GM12878 (cell line): ENCODE measurements at regions not wholly inside any gene's neighbourhood (a gene's known extent, or its start where the extent isn't known, plus 50 kb on each side); places are given as distances from the start of the nearest gene placed in this dataset.

Experiments
- ATAC-seq: fragments of 200-7000 bp; cut with Tn5 transposase; 3 replicates; pipeline ENCODE4 v1.9.1; 2020; ENCODE audit warnings: mild to moderate bottlenecking, moderate library complexity
- BruUV-seq: library from RNA; stranded (reverse); fragments of 400-500 nt; replicated peaks from 2 replicates; lab custom pipeline; 2021; lab: Mats Ljungman, UMichigan
- CTCF ChIA-PET: fragments of 300-600 bp; sonication (Branson Sonifier 250); formaldehyde crosslinking; extraction: SDS; loops from one replicate; lab custom pipeline; 2021; ENCODE audit warnings: inconsistent platforms; lab: Yijun Ruan, JAX
- POLR2A ChIA-PET: fragments of 350-600 bp; formaldehyde crosslinking; extraction: SDS; loops from one replicate; lab custom pipeline; 2021; ENCODE audit warnings: inconsistent platforms; lab: Charles Lee
- RAD21 ChIA-PET: fragments of 300-600 bp; sonication (Branson Sonifier 250); formaldehyde crosslinking; loops from one replicate; lab custom pipeline; 2023; ENCODE audit warnings: antibody characterized with exemption; ENCODE audit not compliant: unreplicated experiment; lab: Charles Lee
- SMC1A ChIA-PET: fragments of 300-600 bp; sonication (Branson Sonifier 250); formaldehyde crosslinking; loops from one replicate; lab custom pipeline; 2023; ENCODE audit not compliant: unreplicated experiment, uncharacterized antibody; lab: Charles Lee
- DNase-seq: peaks from one replicate; pipeline ENCODE4 v3.0.0-alpha.2; 2011; ENCODE audit warnings: low read depth, low spot score
- FAIRE-seq: peaks from 3 replicates; lab custom pipeline; 2011; peaks lifted over from hg19 to GRCh38; lab: Jason Lieb, UNC
- H2AFZ ChIP-seq: 2 replicates; pipeline ENCODE4 v1.6.0; 2011; ENCODE audit warnings: low read depth, low read length, control low read depth; ENCODE audit not compliant: control insufficient read depth
- H3K27ac ChIP-seq: 2 replicates; pipeline ENCODE4 v1.5.1; 2011; ENCODE audit warnings: control low read depth; ENCODE audit not compliant: control insufficient read depth, insufficient read depth
- H3K27me3 ChIP-seq, 2 experiments: replicated peaks in 1 of 2; 2 replicates each; pipeline versions ENCODE4 v1.6.0 to v1.6.1; 2011; ENCODE audit warnings: low read length in 1 of 2; ENCODE audit not compliant: control insufficient read depth in 2 of 2, insufficient read depth in 2 of 2
- H3K36me3 ChIP-seq, 2 experiments: 2 replicates each; pipeline ENCODE4 v1.5.1; 2011; ENCODE audit warnings: low read length in 1 of 2; ENCODE audit not compliant: control insufficient read depth in 2 of 2, insufficient read depth in 2 of 2
- H3K4me1 ChIP-seq: 2 replicates; pipeline ENCODE4 v1.6.1; 2011; ENCODE audit warnings: mild to moderate bottlenecking, low read length, moderate library complexity, mixed read lengths; ENCODE audit not compliant: control insufficient read depth, insufficient read depth
- H3K4me2 ChIP-seq: 2 replicates; pipeline ENCODE4 v1.6.0; 2011; ENCODE audit warnings: control low read depth; ENCODE audit not compliant: control insufficient read depth, insufficient read depth
- H3K4me3 ChIP-seq: fragments of 200-600 bp; sonication (generic); 2 replicates; pipeline ENCODE4 v1.5.1; 2016
- H3K79me2 ChIP-seq: 2 replicates; pipeline ENCODE4 v1.6.0; 2011; ENCODE audit warnings: low read length; ENCODE audit not compliant: control insufficient read depth, insufficient read depth
- H3K9ac ChIP-seq: 2 replicates; pipeline ENCODE4 v1.8.0; 2011; ENCODE audit warnings: low read length, control low read depth, mixed read lengths; ENCODE audit not compliant: control insufficient read depth, insufficient read depth
- H3K9me3 ChIP-seq: replicated peaks from 3 replicates; pipeline ENCODE4 v1.5.1; 2011; ENCODE audit warnings: mild to moderate bottlenecking, low read length; ENCODE audit not compliant: control insufficient read depth, insufficient read depth
- H4K20me1 ChIP-seq: 2 replicates; pipeline ENCODE4 v1.6.0; 2011; ENCODE audit not compliant: control insufficient read depth, insufficient read depth
- BACH1 ChIP-seq: fragments of 450-650 bp; IDR thresholded peaks from 2 replicates; pipeline ENCODE4 v1.6.1; 2017; ENCODE audit warnings: mild to moderate bottlenecking, borderline replicate concordance
- CEBPB ChIP-seq, 2 experiments: fragments of 150-350 bp in 1 of 2; IDR thresholded peaks; 2 replicates each; pipeline ENCODE4 v1.6.1; 2012 to 2014; ENCODE audit warnings: low read depth in 2 of 2, low read length in 2 of 2, borderline replicate concordance in 1 of 2, inconsistent platforms in 1 of 2
- CREB1 ChIP-seq: IDR thresholded peaks from 2 replicates; pipeline ENCODE4 v1.6.1; 2012; ENCODE audit warnings: low read depth, mild to moderate bottlenecking, inconsistent platforms
- MEF2B ChIP-seq: fragments of 450-650 bp; IDR thresholded peaks from 2 replicates; pipeline ENCODE4 v1.6.1; 2018; ENCODE audit warnings: mild to moderate bottlenecking, moderate library complexity; ENCODE audit not compliant: partially characterized antibody, poor library complexity, severe bottlenecking
- MTA2 ChIP-seq: fragments of 450-650 bp; IDR thresholded peaks from 2 replicates; pipeline ENCODE4 v1.6.1; 2016; ENCODE audit warnings: low read depth, mild to moderate bottlenecking, moderate library complexity
- STAT3 ChIP-seq: IDR thresholded peaks from 2 replicates; pipeline ENCODE4 v1.6.1; 2011; ENCODE audit warnings: low read depth, low read length, improper control_type of control experiment
- TCF12 ChIP-seq: IDR thresholded peaks from 2 replicates; pipeline ENCODE4 v1.6.1; 2011; ENCODE audit warnings: low read depth, mild to moderate bottlenecking, low read length
- WRNIP1 ChIP-seq: IDR thresholded peaks from 2 replicates; pipeline ENCODE4 v1.6.1; 2011; ENCODE audit warnings: low read depth, low read length, improper control_type of control experiment, borderline replicate concordance
- ZNF217 ChIP-seq: fragments of 450-650 bp; IDR thresholded peaks from 2 replicates; pipeline ENCODE4 v1.6.1; 2017; ENCODE audit warnings: antibody characterized with exemption, mild to moderate bottlenecking
- ZNF24 ChIP-seq: fragments of 450-650 bp; IDR thresholded peaks from 2 replicates; pipeline ENCODE4 v1.6.1; 2017; ENCODE audit warnings: antibody characterized with exemption, mild to moderate bottlenecking
- ZNF384 ChIP-seq: IDR thresholded peaks from 2 replicates; pipeline ENCODE4 v1.6.1; 2012; ENCODE audit warnings: low read depth, mild to moderate bottlenecking, low read length, improper control_type of control experiment, borderline replicate concordance
- WGBS: methylation state at CpG from one replicate; pipeline ENCODE4 v1.1.6; 2016; ENCODE audit warnings: low lambda C conversion rate; ENCODE audit not compliant: insufficient replicate concordance, insufficient coverage; ENCODE audit errors: missing lambda C conversion rate; 5-methylcytosine and 5-hydroxymethylcytosine counted together
- in situ Hi-C: fragments of 300-500 bp; cut with MboI; formaldehyde crosslinking; loops from 9 replicates; pipeline ENCODE4 v1.14.3; 2018; ENCODE audit warnings: mixed read lengths
- intact Hi-C: fragments of 100-400 bp; cut with micrococcal nuclease; formaldehyde crosslinking; loops from one replicate; pipeline ENCODE4 v1.14.2; 2022; ENCODE audit not compliant: unreplicated experiment
- TF ChIP-seq, protein P1 (sequence below): IDR thresholded peaks from 2 replicates; pipeline ENCODE4 v1.6.1; 2012; ENCODE audit warnings: improper control_type of control experiment, low read depth, low read length; ENCODE audit not compliant: insufficient replicate concordance

DNA sequence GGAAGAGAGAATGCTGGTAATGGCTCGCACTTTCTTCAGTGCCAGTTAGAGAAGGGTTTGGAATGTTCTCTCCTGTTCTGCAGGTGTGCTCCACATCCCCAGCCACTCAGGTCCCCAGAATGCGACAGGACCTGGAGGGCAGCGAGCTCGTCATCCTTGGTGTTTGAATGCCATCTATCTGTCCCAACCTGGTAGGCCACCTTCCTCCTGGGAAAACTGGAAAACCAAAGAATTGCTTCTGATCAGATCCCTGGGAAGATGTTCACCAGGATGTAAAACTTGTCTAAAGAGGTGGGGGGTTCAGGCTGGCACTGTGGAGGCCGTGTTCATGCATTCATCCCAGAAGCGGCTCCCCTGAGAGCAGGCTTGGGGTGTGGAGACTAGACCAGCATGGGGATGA lies 379.5 kb downstream of the GLRX3 start:
- CTCF ChIA-PET = no interaction called here
- no peaks in the 10 kb centered on the region; the same call in 2 of the 3 replicates for H3K9me3 ChIP-seq
- RAD21 ChIA-PET = no interaction called here
- no peak overlapping the region for H3K27ac ChIP-seq
- WGBS = 35% methylated on average over 6 of the region's 6 CpGs
- BruUV-seq = no TSS peak
- DNase-seq (no peak), ATAC-seq (no peak), FAIRE-seq (no peak)
- H3K36me3 ChIP-seq = no peaks in the 10 kb centered on the region
- POLR2A ChIA-PET = no interaction called here
- no peaks in the 10 kb centered on the region for H3K4me1 ChIP-seq
- in situ Hi-C loops (no loop called here), intact Hi-C loops (no loop called here)
- no peak overlapping the region for H2AFZ ChIP-seq
- H3K79me2 ChIP-seq = no peaks in the 10 kb centered on the region
- no peak overlapping the region for H3K4me3 ChIP-seq
- H3K9ac ChIP-seq = no peak overlapping the region
- SMC1A ChIA-PET = no interaction called here
- TF ChIP-seq MTA2 (no peak), CEBPB (IDR thresholded peaks at IDR 0.05; ENCODE audit: borderline replicate concordance in 1 of 2, low read depth in 2 of 2, low read length in 2 of 2) (no peak), BACH1 (no peak), ZNF217 (no peak), WRNIP1 (no peak), MEF2B (no peak), TCF12 (no peak), CREB1 (no peak), ZNF24 (no peak), STAT3 (no peak), ZNF384 (no peak)
- TF ChIP-seq, protein P1, sequence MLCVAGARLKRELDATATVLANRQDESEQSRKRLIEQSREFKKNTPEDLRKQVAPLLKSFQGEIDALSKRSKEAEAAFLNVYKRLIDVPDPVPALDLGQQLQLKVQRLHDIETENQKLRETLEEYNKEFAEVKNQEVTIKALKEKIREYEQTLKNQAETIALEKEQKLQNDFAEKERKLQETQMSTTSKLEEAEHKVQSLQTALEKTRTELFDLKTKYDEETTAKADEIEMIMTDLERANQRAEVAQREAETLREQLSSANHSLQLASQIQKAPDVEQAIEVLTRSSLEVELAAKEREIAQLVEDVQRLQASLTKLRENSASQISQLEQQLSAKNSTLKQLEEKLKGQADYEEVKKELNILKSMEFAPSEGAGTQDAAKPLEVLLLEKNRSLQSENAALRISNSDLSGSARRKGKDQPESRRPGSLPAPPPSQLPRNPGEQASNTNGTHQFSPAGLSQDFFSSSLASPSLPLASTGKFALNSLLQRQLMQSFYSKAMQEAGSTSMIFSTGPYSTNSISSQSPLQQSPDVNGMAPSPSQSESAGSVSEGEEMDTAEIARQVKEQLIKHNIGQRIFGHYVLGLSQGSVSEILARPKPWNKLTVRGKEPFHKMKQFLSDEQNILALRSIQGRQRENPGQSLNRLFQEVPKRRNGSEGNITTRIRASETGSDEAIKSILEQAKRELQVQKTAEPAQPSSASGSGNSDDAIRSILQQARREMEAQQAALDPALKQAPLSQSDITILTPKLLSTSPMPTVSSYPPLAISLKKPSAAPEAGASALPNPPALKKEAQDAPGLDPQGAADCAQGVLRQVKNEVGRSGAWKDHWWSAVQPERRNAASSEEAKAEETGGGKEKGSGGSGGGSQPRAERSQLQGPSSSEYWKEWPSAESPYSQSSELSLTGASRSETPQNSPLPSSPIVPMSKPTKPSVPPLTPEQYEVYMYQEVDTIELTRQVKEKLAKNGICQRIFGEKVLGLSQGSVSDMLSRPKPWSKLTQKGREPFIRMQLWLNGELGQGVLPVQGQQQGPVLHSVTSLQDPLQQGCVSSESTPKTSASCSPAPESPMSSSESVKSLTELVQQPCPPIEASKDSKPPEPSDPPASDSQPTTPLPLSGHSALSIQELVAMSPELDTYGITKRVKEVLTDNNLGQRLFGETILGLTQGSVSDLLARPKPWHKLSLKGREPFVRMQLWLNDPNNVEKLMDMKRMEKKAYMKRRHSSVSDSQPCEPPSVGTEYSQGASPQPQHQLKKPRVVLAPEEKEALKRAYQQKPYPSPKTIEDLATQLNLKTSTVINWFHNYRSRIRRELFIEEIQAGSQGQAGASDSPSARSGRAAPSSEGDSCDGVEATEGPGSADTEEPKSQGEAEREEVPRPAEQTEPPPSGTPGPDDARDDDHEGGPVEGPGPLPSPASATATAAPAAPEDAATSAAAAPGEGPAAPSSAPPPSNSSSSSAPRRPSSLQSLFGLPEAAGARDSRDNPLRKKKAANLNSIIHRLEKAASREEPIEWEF = no peak
- no peaks in the 10 kb centered on the region for H4K20me1 ChIP-seq
- H3K4me2 ChIP-seq = no peak overlapping the region
- no peaks in the 10 kb centered on the region for H3K27me3 ChIP-seq
